Ishikawa (cell line): ENCODE measurements at regions not wholly inside any gene's neighbourhood (a gene's known extent, or its start where the extent isn't known, plus 50 kb on each side); places are given as distances from the start of the nearest gene placed in this dataset.

Source experiments
- CREB1 ChIP-seq: IDR thresholded peaks from 2 replicates; pipeline ENCODE4 v1.6.1; 2012; ENCODE audit warnings: low read depth
- FOXM1 ChIP-seq: IDR thresholded peaks from 2 replicates; pipeline ENCODE4 v1.6.1; 2012; ENCODE audit warnings: low read depth, borderline replicate concordance
- RAD21 ChIP-seq: IDR thresholded peaks from 2 replicates; pipeline ENCODE4 v1.6.1; 2012; ENCODE audit warnings: low read depth
- TAF1 ChIP-seq: IDR thresholded peaks from 2 replicates; pipeline ENCODE4 v1.6.1; 2012; ENCODE audit warnings: low read depth, mild to moderate bottlenecking
- TCF12 ChIP-seq: IDR thresholded peaks from 2 replicates; pipeline ENCODE4 v1.6.1; 2012; ENCODE audit warnings: low read depth
- YY1 ChIP-seq: IDR thresholded peaks from 2 replicates; pipeline ENCODE4 v1.6.1; 2012; ENCODE audit warnings: low read depth
- ZBTB7A ChIP-seq: IDR thresholded peaks from 2 replicates; pipeline ENCODE4 v1.6.1; 2012; ENCODE audit warnings: low read depth
- TF ChIP-seq, protein P1 (sequence below): IDR thresholded peaks from 2 replicates; pipeline ENCODE4 v1.6.1; 2012

DNA sequence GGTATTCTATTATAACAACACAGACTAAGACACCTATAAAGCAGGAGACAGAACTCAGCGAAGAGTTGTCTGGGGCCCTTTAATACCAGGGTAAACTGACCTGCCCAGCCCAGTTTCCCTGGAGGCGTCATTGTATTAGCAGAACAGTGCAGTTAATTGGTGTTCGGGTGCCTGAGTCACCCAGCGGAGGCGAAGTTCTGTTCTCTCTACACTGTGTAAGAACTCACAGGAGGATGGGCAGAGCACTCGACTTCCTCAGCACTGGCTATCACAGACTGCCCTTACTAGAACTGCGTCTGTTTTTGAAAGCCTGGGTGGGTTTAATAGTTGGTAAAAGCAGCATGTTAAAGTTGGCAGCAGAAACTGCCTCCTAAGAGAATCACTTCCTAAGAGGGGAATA is 106.5 kb upstream of the ATP8B1 start:
- TF ChIP-seq FOXM1: no peak
- no peak for TF ChIP-seq TCF12
- no peak for TF ChIP-seq RAD21
- no peak for TF ChIP-seq CREB1
- no peak for TF ChIP-seq ZBTB7A
- no peak for TF ChIP-seq YY1
- TF ChIP-seq, protein P1, sequence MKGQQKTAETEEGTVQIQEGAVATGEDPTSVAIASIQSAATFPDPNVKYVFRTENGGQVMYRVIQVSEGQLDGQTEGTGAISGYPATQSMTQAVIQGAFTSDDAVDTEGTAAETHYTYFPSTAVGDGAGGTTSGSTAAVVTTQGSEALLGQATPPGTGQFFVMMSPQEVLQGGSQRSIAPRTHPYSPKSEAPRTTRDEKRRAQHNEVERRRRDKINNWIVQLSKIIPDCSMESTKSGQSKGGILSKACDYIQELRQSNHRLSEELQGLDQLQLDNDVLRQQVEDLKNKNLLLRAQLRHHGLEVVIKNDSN: no peak
- TF ChIP-seq TAF1: no peak
